ENCODE measurements at regions not wholly inside any gene's neighbourhood (a gene's known extent, or its start where the extent isn't known, plus 50 kb on each side); places are given as distances from the start of the nearest gene placed in this dataset.

- CTCF ChIA-PET = no interaction called here
- Histone ChIP-seq H3K36me3 (ENCODE audit: control insufficient read depth in 2 of 3, insufficient read depth in 3 of 3, low read length in 3 of 3) (no peaks in the 10 kb centered on the region), H3K27ac (ENCODE audit: low read depth, low read length) (no peak overlapping the region), H3K9me3 (ENCODE audit: control insufficient read depth in 2 of 3, low read length in 3 of 3) (no peaks in the 10 kb centered on the region), H3K27me3 (ENCODE audit: control insufficient read depth in 2 of 2, insufficient read depth in 2 of 2, low read length in 2 of 2) (no peaks in the 10 kb centered on the region), H3K4me3 (ENCODE audit: low read length) (no peak overlapping the region), H3K4me1 (ENCODE audit: control insufficient read depth in 2 of 2, insufficient read depth in 2 of 2, low read length in 2 of 2) (no peaks in the 10 kb centered on the region)
- no peaks in the 10 kb centered on the region for H3K27me3 Mint-ChIP-seq
- peaks cover 0 to under 1% (median 0%) of the 10 kb centered on the region in 11 donors for H3K9me3 Mint-ChIP-seq
- H3K4me3 Mint-ChIP-seq = peak overlapping the region in 1 of 10 donors; percentile 57
- peaks cover 0 to 56% (median 5%) of the 10 kb centered on the region in 7 donors for H3K4me1 Mint-ChIP-seq
- POLR2A ChIA-PET = interaction anchor here (0.6 kb wide), 1 partner anchor 1067 kb away, joined by 3 read pairs; no protein-coding TSS in a partner anchor
- H3K27ac Mint-ChIP-seq = peak overlapping the region in 3 of 9 donors; percentile 17 to 77 (median 45)
- intact Hi-C loops (cut with micrococcal nuclease) = no loop called here
- no peak for ATAC-seq
- H3K36me3 Mint-ChIP-seq = peaks cover 0 to 21% (median 0%) of the 10 kb centered on the region in 5 donors
- no peak for DNase-seq
These were observed 136.7 kb upstream of the CARMIL1 start for GRCh38 chr6:25142506-25142905.

- intact Hi-C loops (cut with micrococcal nuclease) = no loop called here
- Mint-ChIP-seq H3K4me1 (peaks cover 0 to 58% (median 0%) of the 10 kb centered on the region in 7 donors), H3K27me3 (no peaks in the 10 kb centered on the region), H3K4me3 (peak overlapping the region in 1 of 10 donors; percentile 38), H3K36me3 (peaks cover 0 to 37% (median 0%) of the 10 kb centered on the region in 5 donors), H3K9me3 (peaks cover 0 to 21% (median 5%) of the 10 kb centered on the region in 11 donors), H3K27ac (no peak overlapping the region)
- Histone ChIP-seq H3K36me3 (ENCODE audit: control insufficient read depth in 2 of 3, insufficient read depth in 3 of 3, low read length in 3 of 3) (no peaks in the 10 kb centered on the region), H3K4me3 (ENCODE audit: low read length) (no peak overlapping the region), H3K4me1 (ENCODE audit: control insufficient read depth in 2 of 2, insufficient read depth in 2 of 2, low read length in 2 of 2) (no peaks in the 10 kb centered on the region), H3K9me3 (ENCODE audit: control insufficient read depth in 2 of 3, low read length in 3 of 3) (no peaks in the 10 kb centered on the region), H3K27ac (ENCODE audit: low read depth, low read length) (no peak overlapping the region), H3K27me3 (ENCODE audit: control insufficient read depth in 2 of 2, insufficient read depth in 2 of 2, low read length in 2 of 2) (no peaks in the 10 kb centered on the region)
- DNase-seq (no peak), ATAC-seq (no peak)
- POLR2A ChIA-PET = interaction anchor here (0.6 kb wide), 1 partner anchor 262 kb away, joined by 3 read pairs; no protein-coding TSS in a partner anchor
- CTCF ChIA-PET = no interaction called here
These were observed 134.3 kb upstream of the CARMIL1 start for GRCh38 chr6:25144919-25145318.

DNA sequence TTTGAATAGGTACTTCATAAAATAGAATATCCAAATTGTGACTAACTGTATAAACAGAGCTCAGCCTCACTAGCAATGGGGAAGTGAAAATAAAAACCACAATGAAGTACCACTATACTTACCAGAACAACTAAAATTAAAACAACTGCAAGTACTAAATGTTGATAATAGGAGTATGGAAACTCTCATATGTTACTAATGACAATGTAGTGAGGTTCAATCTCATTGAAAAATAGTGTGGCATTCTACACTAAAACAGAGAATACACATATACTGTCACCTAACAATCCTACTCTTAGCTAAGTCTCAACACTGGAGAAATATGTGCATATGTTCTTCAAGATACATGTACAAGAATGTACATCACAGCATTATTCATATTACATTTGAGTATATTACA, 132.0 kb upstream of the CARMIL1 start:
- POLR2A ChIA-PET = interaction anchor here (0.6 to 0.9 kb wide), 2 partner anchors 15 to 873 kb away, joined by 3 to 4 read pairs; a partner anchor contains a TSS
- intact Hi-C loops (cut with micrococcal nuclease) = no loop called here

GRCh38 chr6:25150031-25150430, 129.1 kb upstream of the CARMIL1 start:
- peaks cover 0 to 58% (median 0%) of the 10 kb centered on the region in 5 donors for H3K36me3 Mint-ChIP-seq
- peaks cover 0 to 22% (median 5%) of the 10 kb centered on the region in 11 donors for H3K9me3 Mint-ChIP-seq
- H3K36me3 ChIP-seq (ENCODE audit: control insufficient read depth in 2 of 3, insufficient read depth in 3 of 3, low read length in 3 of 3) = no peaks in the 10 kb centered on the region
- ChIA-PET POLR2A (interaction anchor here (1.3 kb wide), 1 partner anchor 12 kb away, joined by 3 read pairs; no protein-coding TSS in a partner anchor), CTCF (no interaction called here)
- no peaks in the 10 kb centered on the region for H3K4me1 ChIP-seq (ENCODE audit: control insufficient read depth in 2 of 2, insufficient read depth in 2 of 2, low read length in 2 of 2)
- H3K27me3 ChIP-seq (ENCODE audit: control insufficient read depth in 2 of 2, insufficient read depth in 2 of 2, low read length in 2 of 2) = no peaks in the 10 kb centered on the region
- intact Hi-C loops (cut with micrococcal nuclease) = no loop called here
- no peak overlapping the region for H3K4me3 ChIP-seq (ENCODE audit: low read length)
- peaks cover 0 to 60% (median 0%) of the 10 kb centered on the region in 7 donors for H3K4me1 Mint-ChIP-seq
- DNase-seq (no peak), ATAC-seq (no peak)
- no peaks in the 10 kb centered on the region for H3K9me3 ChIP-seq (ENCODE audit: control insufficient read depth in 2 of 3, low read length in 3 of 3)
- no peak overlapping the region for H3K27ac Mint-ChIP-seq
- H3K27ac ChIP-seq (ENCODE audit: low read depth, low read length) = no peak overlapping the region
- H3K27me3 Mint-ChIP-seq = no peaks in the 10 kb centered on the region
- no peak overlapping the region for H3K4me3 Mint-ChIP-seq

More for the DNA sequence above, 132.0 kb upstream of the CARMIL1 start:
- Histone ChIP-seq H3K27me3 (ENCODE audit: control insufficient read depth in 2 of 2, insufficient read depth in 2 of 2, low read length in 2 of 2) (no peaks in the 10 kb centered on the region), H3K4me3 (ENCODE audit: low read length) (no peak overlapping the region), H3K36me3 (ENCODE audit: control insufficient read depth in 2 of 3, insufficient read depth in 3 of 3, low read length in 3 of 3) (no peaks in the 10 kb centered on the region), H3K27ac (ENCODE audit: low read depth, low read length) (no peak overlapping the region), H3K4me1 (ENCODE audit: control insufficient read depth in 2 of 2, insufficient read depth in 2 of 2, low read length in 2 of 2) (no peaks in the 10 kb centered on the region), H3K9me3 (ENCODE audit: control insufficient read depth in 2 of 3, low read length in 3 of 3) (no peaks in the 10 kb centered on the region)
- Mint-ChIP-seq H3K36me3 (peaks cover 0 to 44% (median 0%) of the 10 kb centered on the region in 5 donors), H3K9me3 (peaks cover 0 to 22% (median 5%) of the 10 kb centered on the region in 11 donors), H3K4me3 (peak overlapping the region in 1 of 10 donors; percentile 62), H3K4me1 (peaks cover 0 to 65% (median 0%) of the 10 kb centered on the region in 7 donors), H3K27ac (peak overlapping the region in 1 of 9 donors; percentile 74), H3K27me3 (no peaks in the 10 kb centered on the region)
- CTCF ChIA-PET = no interaction called here
- DNase-seq (no peak), ATAC-seq (no peak)

GRCh38 chr6:25150863-25151262, 128.3 kb upstream of the CARMIL1 start:
- intact Hi-C loops (cut with micrococcal nuclease) = no loop called here
- Mint-ChIP-seq H3K9me3 (peaks cover 0 to 22% (median 5%) of the 10 kb centered on the region in 11 donors), H3K36me3 (peaks cover 0 to 64% (median 0%) of the 10 kb centered on the region in 5 donors), H3K27me3 (no peaks in the 10 kb centered on the region), H3K27ac (no peak overlapping the region), H3K4me3 (no peak overlapping the region), H3K4me1 (peaks cover 0 to 62% (median 0%) of the 10 kb centered on the region in 7 donors)
- no peaks in the 10 kb centered on the region for H3K4me1 ChIP-seq (ENCODE audit: control insufficient read depth in 2 of 2, insufficient read depth in 2 of 2, low read length in 2 of 2)
- POLR2A ChIA-PET = interaction anchor here (0.5 kb wide), 1 partner anchor 15 kb away, joined by 4 read pairs; no protein-coding TSS in a partner anchor
- ATAC-seq (no peak), DNase-seq (no peak)
- H3K27ac ChIP-seq (ENCODE audit: low read depth, low read length) = no peak overlapping the region
- CTCF ChIA-PET = no interaction called here
- H3K27me3 ChIP-seq (ENCODE audit: control insufficient read depth in 2 of 2, insufficient read depth in 2 of 2, low read length in 2 of 2) = no peaks in the 10 kb centered on the region
- H3K4me3 ChIP-seq (ENCODE audit: low read length) = no peak overlapping the region
- H3K36me3 ChIP-seq (ENCODE audit: control insufficient read depth in 2 of 3, insufficient read depth in 3 of 3, low read length in 3 of 3) = no peaks in the 10 kb centered on the region
- H3K9me3 ChIP-seq (ENCODE audit: control insufficient read depth in 2 of 3, low read length in 3 of 3) = no peaks in the 10 kb centered on the region

- no peak for ATAC-seq
- H3K4me1 ChIP-seq (ENCODE audit: control insufficient read depth in 2 of 2, insufficient read depth in 2 of 2, low read length in 2 of 2) = no peaks in the 10 kb centered on the region
- H3K27me3 ChIP-seq (ENCODE audit: control insufficient read depth in 2 of 2, insufficient read depth in 2 of 2, low read length in 2 of 2) = no peaks in the 10 kb centered on the region
- POLR2A ChIA-PET = no interaction called here
- H3K9me3 Mint-ChIP-seq = peaks cover 0 to 32% (median 9%) of the 10 kb centered on the region in 11 donors
- no peak overlapping the region for H3K4me3 ChIP-seq (ENCODE audit: low read length)
- no peaks in the 10 kb centered on the region for H3K36me3 ChIP-seq (ENCODE audit: control insufficient read depth in 2 of 3, insufficient read depth in 3 of 3, low read length in 3 of 3)
- no peak for DNase-seq
- H3K4me3 Mint-ChIP-seq = no peak overlapping the region
- H3K4me1 Mint-ChIP-seq = peaks cover 0 to 56% (median 0%) of the 10 kb centered on the region in 7 donors
- peaks cover 0 to 5% (median 0%) of the 10 kb centered on the region in 3 experiments for H3K9me3 ChIP-seq (ENCODE audit: control insufficient read depth in 2 of 3, low read length in 3 of 3)
- CTCF ChIA-PET = no interaction called here
- peaks cover 0 to 3% (median 0%) of the 10 kb centered on the region in 5 donors for H3K27me3 Mint-ChIP-seq
- no peak overlapping the region for H3K27ac ChIP-seq (ENCODE audit: low read depth, low read length)
- no peak overlapping the region for H3K27ac Mint-ChIP-seq
- peaks cover 0 to 73% (median 5%) of the 10 kb centered on the region in 5 donors for H3K36me3 Mint-ChIP-seq
- intact Hi-C loops (cut with micrococcal nuclease) = no loop called here
These were observed 126.1 kb upstream of the CARMIL1 start for GRCh38 chr6:25153079-25153478.
